ENCODE measurements at regions not wholly inside any gene's neighbourhood (a gene's known extent, or its start where the extent isn't known, plus 50 kb on each side); places are given as distances from the start of the nearest gene placed in this dataset.

- Histone ChIP-seq H3K4me2 (no peak overlapping the region), H3K27ac (no peak overlapping the region), H3K4me3 (no peak overlapping the region), H3K4me1 (no peaks in the 10 kb centered on the region), H3K9me3 (no peaks in the 10 kb centered on the region)
- FAIRE-seq (no peak), DNase-seq (ENCODE audit: low read depth in 1 of 2, low spot score in 1 of 2) (no peak), ATAC-seq (no peak)
- POLR2A ChIA-PET = no interaction called here
- CTCF ChIA-PET = no interaction called here
- TF ChIP-seq ELK1 (IDR thresholded peaks at IDR 0.05; ENCODE audit: low read depth, low read length) = no peak
- no peak for TF ChIP-seq MAZ (IDR thresholded peaks at IDR 0.05; ENCODE audit: borderline replicate concordance, low read depth, low read length)
- TF ChIP-seq ZC3H11A (IDR thresholded peaks at IDR 0.05) = no peak
- TF ChIP-seq, protein P1, sequence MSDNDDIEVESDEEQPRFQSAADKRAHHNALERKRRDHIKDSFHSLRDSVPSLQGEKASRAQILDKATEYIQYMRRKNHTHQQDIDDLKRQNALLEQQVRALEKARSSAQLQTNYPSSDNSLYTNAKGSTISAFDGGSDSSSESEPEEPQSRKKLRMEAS (IDR thresholded peaks at IDR 0.05) = no peak
- TF ChIP-seq EHMT2 (IDR thresholded peaks at IDR 0.05; ENCODE audit: low read depth) = no peak
- no peak for TF ChIP-seq BHLHE40 (IDR thresholded peaks at IDR 0.05; ENCODE audit: low read depth, low read length)
- no peak for TF ChIP-seq HES2 (IDR thresholded peaks at IDR 0.05)
- no peak for TF ChIP-seq EP300 (IDR thresholded peaks at IDR 0.05)
- TF ChIP-seq ESRRA (IDR thresholded peaks at IDR 0.05; ENCODE audit: borderline replicate concordance, low read length) = no peak
- no peak for TF ChIP-seq MYC (IDR thresholded peaks at IDR 0.05; ENCODE audit: borderline replicate concordance, low read length)
- WGBS (ENCODE audit: missing lambda C conversion rate) = 67% methylated on average over 1 of the region's 1 CpG
These were observed 670.8 kb upstream of the FANCL start for GRCh38 chr2:58911877-58912276.

GRCh38 chr2:58908501-58909154 lies 667.5 kb upstream of the FANCL start:
- ChIA-PET CTCF (no interaction called here), POLR2A (no interaction called here)
- no peak for DNase-seq (ENCODE audit: low read depth in 1 of 2, low spot score in 1 of 2)
- FAIRE-seq = no peak
- H3K9me3 ChIP-seq = no peaks in the 10 kb centered on the region
- TF ChIP-seq CBX2 (IDR thresholded peaks at IDR 0.05; ENCODE audit: borderline replicate concordance, low read depth) (no peak), BHLHE40 (IDR thresholded peaks at IDR 0.05; ENCODE audit: low read depth, low read length) (no peak), ZC3H11A (IDR thresholded peaks at IDR 0.05) (no peak), EP300 (IDR thresholded peaks at IDR 0.05) (no peak), ZSCAN20 (CRISPR knock-in tag; IDR thresholded peaks at IDR 0.05) (no peak), NFE2L2 (conservative IDR thresholded peaks at IDR 0.05; ENCODE audit: low read length) (no peak), POLR2AphosphoS2 (conservative IDR thresholded peaks at IDR 0.05; ENCODE audit: low read length) (no peak), EHMT2 (IDR thresholded peaks at IDR 0.05; ENCODE audit: low read depth) (no peak), ZNF302 (CRISPR knock-in tag; IDR thresholded peaks at IDR 0.05) (no peak), CEBPB (IDR thresholded peaks at IDR 0.05) (no peak), NPAS2 (CRISPR knock-in tag; IDR thresholded peaks at IDR 0.05; ENCODE audit: borderline replicate concordance) (no peak), ESRRA (IDR thresholded peaks at IDR 0.05; ENCODE audit: borderline replicate concordance, low read length) (no peak), GATA3 (IDR thresholded peaks at IDR 0.05; ENCODE audit: borderline replicate concordance) (no peak), PHF8 (IDR thresholded peaks at IDR 0.05; ENCODE audit: borderline replicate concordance, low read depth) (no peak), ELK1 (IDR thresholded peaks at IDR 0.05; ENCODE audit: low read depth, low read length) (no peak)
- H3K4me3 ChIP-seq = no peak overlapping the region
- peaks cover 7% of the 10 kb centered on the region; the same call in 1 of the 3 replicates for H3K4me1 ChIP-seq
- H3K4me2 ChIP-seq = no peak overlapping the region
- WGBS (ENCODE audit: missing lambda C conversion rate) = 23% methylated on average over 2 of the region's 2 CpGs
- no peak overlapping the region for H3K27ac ChIP-seq
- ATAC-seq = no peak

GRCh38 chr2:58907644-58908043 lies 666.5 kb upstream of the FANCL start:
- ChIA-PET CTCF (no interaction called here), POLR2A (no interaction called here)
- H3K4me2 ChIP-seq = no peak overlapping the region
- H3K4me3 ChIP-seq = no peak overlapping the region
- H3K9me3 ChIP-seq = no peaks in the 10 kb centered on the region
- H3K4me1 ChIP-seq = peaks cover 7% of the 10 kb centered on the region; the same call in 1 of the 3 replicates
- 58% methylated on average over 1 of the region's 1 CpG for WGBS (ENCODE audit: missing lambda C conversion rate)
- H3K27ac ChIP-seq = no peak overlapping the region
- TF ChIP-seq ZSCAN20 (CRISPR knock-in tag; IDR thresholded peaks at IDR 0.05) = no peak
- no peak for TF ChIP-seq JUNB (IDR thresholded peaks at IDR 0.05)
- TF ChIP-seq POLR2AphosphoS2 (conservative IDR thresholded peaks at IDR 0.05; ENCODE audit: low read length) = no peak
- TF ChIP-seq HOXA7 (CRISPR knock-in tag; IDR thresholded peaks at IDR 0.05) = no peak
- TF ChIP-seq, protein P2, sequence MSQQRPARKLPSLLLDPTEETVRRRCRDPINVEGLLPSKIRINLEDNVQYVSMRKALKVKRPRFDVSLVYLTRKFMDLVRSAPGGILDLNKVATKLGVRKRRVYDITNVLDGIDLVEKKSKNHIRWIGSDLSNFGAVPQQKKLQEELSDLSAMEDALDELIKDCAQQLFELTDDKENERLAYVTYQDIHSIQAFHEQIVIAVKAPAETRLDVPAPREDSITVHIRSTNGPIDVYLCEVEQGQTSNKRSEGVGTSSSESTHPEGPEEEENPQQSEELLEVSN (IDR thresholded peaks at IDR 0.05; ENCODE audit: borderline replicate concordance, low read depth) = no peak
- no peak for TF ChIP-seq EP300 (IDR thresholded peaks at IDR 0.05)
- TF ChIP-seq TP53 (CRISPR knock-in tag; IDR thresholded peaks at IDR 0.05) = no peak
- TF ChIP-seq FOSL2 (IDR thresholded peaks at IDR 0.05) = no peak
- TF ChIP-seq FOSL2 (CRISPR knock-in tag; IDR thresholded peaks at IDR 0.05) = no peak
- TF ChIP-seq PHF8 (IDR thresholded peaks at IDR 0.05; ENCODE audit: borderline replicate concordance, low read depth) = no peak
- no peak for TF ChIP-seq RFX5 (IDR thresholded peaks at IDR 0.05)
- TF ChIP-seq ZFP36 (IDR thresholded peaks at IDR 0.05; ENCODE audit: borderline replicate concordance, partially characterized antibody) = no peak
- no peak for TF ChIP-seq RCOR1 (IDR thresholded peaks at IDR 0.05; ENCODE audit: low read depth, low read length)
- TF ChIP-seq RARB (CRISPR knock-in tag; IDR thresholded peaks at IDR 0.05) = no peak
- no peak for TF ChIP-seq JUN (IDR thresholded peaks at IDR 0.05)
- TF ChIP-seq HDAC2 (IDR thresholded peaks at IDR 0.05) = no peak
- ATAC-seq = no peak
- FAIRE-seq = no peak
- no peak for DNase-seq (ENCODE audit: low read depth in 1 of 2, low spot score in 1 of 2)

Data from A549 (cell line).